ENCODE measurements at regions not wholly inside any gene's neighbourhood (a gene's known extent, or its start where the extent isn't known, plus 50 kb on each side); places are given as distances from the start of the nearest gene placed in this dataset.

GRCh38 chr16:75899163-75899562, 172.9 kb upstream of the CPHXL start (continued):
- TF ChIP-seq, protein P1, sequence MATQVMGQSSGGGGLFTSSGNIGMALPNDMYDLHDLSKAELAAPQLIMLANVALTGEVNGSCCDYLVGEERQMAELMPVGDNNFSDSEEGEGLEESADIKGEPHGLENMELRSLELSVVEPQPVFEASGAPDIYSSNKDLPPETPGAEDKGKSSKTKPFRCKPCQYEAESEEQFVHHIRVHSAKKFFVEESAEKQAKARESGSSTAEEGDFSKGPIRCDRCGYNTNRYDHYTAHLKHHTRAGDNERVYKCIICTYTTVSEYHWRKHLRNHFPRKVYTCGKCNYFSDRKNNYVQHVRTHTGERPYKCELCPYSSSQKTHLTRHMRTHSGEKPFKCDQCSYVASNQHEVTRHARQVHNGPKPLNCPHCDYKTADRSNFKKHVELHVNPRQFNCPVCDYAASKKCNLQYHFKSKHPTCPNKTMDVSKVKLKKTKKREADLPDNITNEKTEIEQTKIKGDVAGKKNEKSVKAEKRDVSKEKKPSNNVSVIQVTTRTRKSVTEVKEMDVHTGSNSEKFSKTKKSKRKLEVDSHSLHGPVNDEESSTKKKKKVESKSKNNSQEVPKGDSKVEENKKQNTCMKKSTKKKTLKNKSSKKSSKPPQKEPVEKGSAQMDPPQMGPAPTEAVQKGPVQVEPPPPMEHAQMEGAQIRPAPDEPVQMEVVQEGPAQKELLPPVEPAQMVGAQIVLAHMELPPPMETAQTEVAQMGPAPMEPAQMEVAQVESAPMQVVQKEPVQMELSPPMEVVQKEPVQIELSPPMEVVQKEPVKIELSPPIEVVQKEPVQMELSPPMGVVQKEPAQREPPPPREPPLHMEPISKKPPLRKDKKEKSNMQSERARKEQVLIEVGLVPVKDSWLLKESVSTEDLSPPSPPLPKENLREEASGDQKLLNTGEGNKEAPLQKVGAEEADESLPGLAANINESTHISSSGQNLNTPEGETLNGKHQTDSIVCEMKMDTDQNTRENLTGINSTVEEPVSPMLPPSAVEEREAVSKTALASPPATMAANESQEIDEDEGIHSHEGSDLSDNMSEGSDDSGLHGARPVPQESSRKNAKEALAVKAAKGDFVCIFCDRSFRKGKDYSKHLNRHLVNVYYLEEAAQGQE (IDR thresholded peaks at IDR 0.05; ENCODE audit: unreplicated experiment), result no peak

- peak; percentile 10 for DNase-seq (ENCODE audit: low spot score)
- Histone ChIP-seq H3K4me3 (no peak overlapping the region), H3K9me2 (ENCODE audit: insufficient read depth) (no peaks in the 10 kb centered on the region), H3K36me3 (ENCODE audit: insufficient read depth) (no peaks in the 10 kb centered on the region), H3K27me3 (ENCODE audit: insufficient read depth) (no peaks in the 10 kb centered on the region), H3K79me2 (replicated peaks; ENCODE audit: insufficient read depth) (no peaks in the 10 kb centered on the region), H3K4me1 (ENCODE audit: insufficient read depth) (peaks cover 5% of the 10 kb centered on the region; the same call in 1 of the 2 replicates), H4K20me1 (replicated peaks; ENCODE audit: insufficient read depth) (no peaks in the 10 kb centered on the region; the same call in 1 of the 2 replicates), H3F3A (replicated peaks; ENCODE audit: low read depth) (no peaks in the 10 kb centered on the region), H2AFZ (no peak overlapping the region), H3K27ac (ENCODE audit: low read depth) (no peak overlapping the region), H3K4me2 (peak overlapping the region; percentile 46)
- peaks cover 2% of the 10 kb centered on the region for H3K27me3 Mint-ChIP-seq (ENCODE audit: insufficient read depth, low read depth, poor library complexity)
- peaks cover 5% of the 10 kb centered on the region for H3K4me1 Mint-ChIP-seq
- peaks cover 70% of the 10 kb centered on the region for H3K9me3 Mint-ChIP-seq
- no peak for ATAC-seq
- no peak for TF ChIP-seq STAT1 (IDR thresholded peaks at IDR 0.05; ENCODE audit: unreplicated experiment)
- peaks cover 3% of the 10 kb centered on the region; the same call in 1 of the 3 replicates for H3K36me3 Mint-ChIP-seq (ENCODE audit: low read depth)
- no peak overlapping the region for H3K4me3 Mint-ChIP-seq
- no peak overlapping the region for H3K27ac Mint-ChIP-seq
Measured at GRCh38 chr16:75908331-75909117, 182.2 kb upstream of the CPHXL start.

GRCh38 chr16:75909746-75910145, 183.5 kb upstream of the CPHXL start:
- Histone ChIP-seq H3K4me2 (no peak overlapping the region), H3K79me2 (replicated peaks; ENCODE audit: insufficient read depth) (no peaks in the 10 kb centered on the region), H3K4me1 (ENCODE audit: insufficient read depth) (peaks cover 5% of the 10 kb centered on the region; the same call in 1 of the 2 replicates), H3K9me2 (ENCODE audit: insufficient read depth) (no peaks in the 10 kb centered on the region), H3K27me3 (ENCODE audit: insufficient read depth) (no peaks in the 10 kb centered on the region; the same call in 1 of the 2 replicates), H2AFZ (no peak overlapping the region), H3F3A (replicated peaks; ENCODE audit: low read depth) (no peaks in the 10 kb centered on the region), H3K36me3 (ENCODE audit: insufficient read depth) (no peaks in the 10 kb centered on the region), H3K27ac (ENCODE audit: low read depth) (no peak overlapping the region), H3K4me3 (no peak overlapping the region), H4K20me1 (replicated peaks; ENCODE audit: insufficient read depth) (no peaks in the 10 kb centered on the region; the same call in 1 of the 2 replicates)
- peaks cover 79% of the 10 kb centered on the region for H3K9me3 Mint-ChIP-seq
- TF ChIP-seq ZNF114 (CRISPR knock-in tag; IDR thresholded peaks at IDR 0.05) (no peak), JUNB (IDR thresholded peaks at IDR 0.05; ENCODE audit: unreplicated experiment) (no peak), CREB1 (CRISPR knock-in tag; IDR thresholded peaks at IDR 0.05; ENCODE audit: low read depth) (no peak), NANOG (IDR thresholded peaks at IDR 0.05; ENCODE audit: borderline replicate concordance) (no peak), EZH2phosphoT487 (IDR thresholded peaks at IDR 0.05; ENCODE audit: unreplicated experiment) (no peak)
- TF ChIP-seq, protein P2, sequence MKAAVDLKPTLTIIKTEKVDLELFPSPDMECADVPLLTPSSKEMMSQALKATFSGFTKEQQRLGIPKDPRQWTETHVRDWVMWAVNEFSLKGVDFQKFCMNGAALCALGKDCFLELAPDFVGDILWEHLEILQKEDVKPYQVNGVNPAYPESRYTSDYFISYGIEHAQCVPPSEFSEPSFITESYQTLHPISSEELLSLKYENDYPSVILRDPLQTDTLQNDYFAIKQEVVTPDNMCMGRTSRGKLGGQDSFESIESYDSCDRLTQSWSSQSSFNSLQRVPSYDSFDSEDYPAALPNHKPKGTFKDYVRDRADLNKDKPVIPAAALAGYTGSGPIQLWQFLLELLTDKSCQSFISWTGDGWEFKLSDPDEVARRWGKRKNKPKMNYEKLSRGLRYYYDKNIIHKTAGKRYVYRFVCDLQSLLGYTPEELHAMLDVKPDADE (IDR thresholded peaks at IDR 0.05), result no peak
- H3K36me3 Mint-ChIP-seq (ENCODE audit: low read depth), result peaks cover 3% of the 10 kb centered on the region; the same call in 1 of the 3 replicates
- ATAC-seq (no peak), DNase-seq (ENCODE audit: low spot score) (no peak)
- no peak overlapping the region for H3K4me3 Mint-ChIP-seq
- peaks cover 5% of the 10 kb centered on the region for H3K4me1 Mint-ChIP-seq
- H3K27me3 Mint-ChIP-seq (ENCODE audit: insufficient read depth, low read depth, poor library complexity), result peaks cover 2% of the 10 kb centered on the region
- H3K27ac Mint-ChIP-seq, result no peak overlapping the region

Data from GM23338 (cell line).